ENCODE measurements at regions not wholly inside any gene's neighbourhood (a gene's known extent, or its start where the extent isn't known, plus 50 kb on each side); places are given as distances from the start of the nearest gene placed in this dataset.

GRCh38 chr12:14290951-14291350, 74.5 kb upstream of the ATF7IP start:
- no peak for TF ChIP-seq CTCF (IDR thresholded peaks at IDR 0.05; ENCODE audit: low read depth, low read length)
- TF ChIP-seq EZH2phosphoT487 (IDR thresholded peaks at IDR 0.05; ENCODE audit: low read depth), result no peak

Data from OCI-LY3 (cell line).